Body of pancreas (tissue), 4 donors: ENCODE measurements at regions not wholly inside any gene's neighbourhood (a gene's known extent, or its start where the extent isn't known, plus 50 kb on each side); places are given as distances from the start of the nearest gene placed in this dataset.

Experiments
- ATAC-seq: fragments of 150-250 bp; one replicate; pipeline ENCODE4 v1.9.1; 2016
- DNase-seq, 4 donors: peaks; one replicate each; pipeline ENCODE4 v3.0.0-alpha.2; 2019
- H3K27ac ChIP-seq, 4 donors: fragments of 200-600 bp; sonication (generic); 1 replicate in 3 of 4; 2 replicates in 1 of 4; pipeline versions ENCODE4 v1.5.1 to v1.6.1; 2016 to 2019; ENCODE audit warnings: mild to moderate bottlenecking in 1 of 4, mixed read lengths in 1 of 4, moderate library complexity in 1 of 4
- H3K27me3 ChIP-seq, 2 donors: fragments of 200-600 bp; sonication (generic); one replicate each; pipeline ENCODE4 v1.6.0; 2016; ENCODE audit warnings: mild to moderate bottlenecking in 1 of 2
- H3K36me3 ChIP-seq, 2 donors: fragments of 200-600 bp; sonication (generic); replicated peaks in 1 of 2; 2 replicates each; pipeline ENCODE4 v1.5.1; 2016; ENCODE audit warnings: low read depth in 2 of 2; ENCODE audit not compliant: insufficient read depth in 1 of 2
- H3K4me1 ChIP-seq: fragments of 200-600 bp; sonication (generic); one replicate; pipeline ENCODE4 v1.6.0; 2016
- H3K4me3 ChIP-seq, 2 donors: fragments of 200-600 bp; sonication (generic); 1 replicate in 1 of 2; 2 replicates in 1 of 2; pipeline ENCODE4 v1.5.1; 2016 to 2019
- H3K9me3 ChIP-seq, 3 donors: fragments of 200-600 bp; sonication (generic); 1 replicate in 2 of 3; 2 replicates in 1 of 3; pipeline ENCODE4 v1.5.1; 2016
- POLR2A ChIP-seq, 3 donors: fragments of 450-650 bp; IDR thresholded peaks; one replicate each; pipeline ENCODE4 v1.6.1; 2016; ENCODE audit warnings: antibody characterized with exemption in 3 of 3, mild to moderate bottlenecking in 2 of 3
- WGBS, 2 donors: methylation state at CpG; one replicate each; pipeline ENCODE4 v1.1.5; 2017; 5-methylcytosine and 5-hydroxymethylcytosine counted together
- intact Hi-C: fragments of 100-400 bp; cut with DNase I; formaldehyde crosslinking; loops from one replicate; pipeline ENCODE4 v1.15.1; 2023
- TF ChIP-seq, protein P1 (sequence below), 7 experiments: fragments of 450-650 bp in 4 of 7; fragments of 200-600 bp in 3 of 7; sonication (generic) in 3 of 7; IDR thresholded peaks; one replicate each; pipeline ENCODE4 v1.5.1; 2016 to 2019; ENCODE audit warnings: antibody characterized with exemption in 7 of 7

DNA sequence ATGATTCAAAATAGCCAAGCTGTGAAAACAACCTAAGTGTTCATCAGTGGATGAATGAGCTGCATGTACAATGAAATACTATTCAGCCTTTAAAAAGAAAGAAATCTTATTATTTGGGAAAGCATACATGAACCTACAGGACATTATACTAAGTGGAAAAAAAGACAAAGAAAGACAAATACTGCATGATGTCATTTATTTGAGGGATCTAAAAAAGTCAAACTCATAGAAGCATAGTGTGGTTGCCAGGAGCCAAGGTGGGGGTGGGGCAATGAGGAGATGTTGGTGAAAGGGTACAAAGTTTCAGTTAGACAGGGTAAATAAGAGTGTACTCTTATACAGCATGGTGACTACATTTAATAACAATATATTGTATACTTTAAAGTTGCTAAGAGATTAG, 261.5 kb downstream of the PARP8 start:
- Histone ChIP-seq H3K4me3 (no peak overlapping the region), H3K27ac (no peak overlapping the region), H3K4me1 (no peaks in the 10 kb centered on the region), H3K9me3 (no peaks in the 10 kb centered on the region), H3K27me3 (no peaks in the 10 kb centered on the region), H3K36me3 (no peaks in the 10 kb centered on the region)
- intact Hi-C loops = no loop called here
- DNase-seq (no peak), ATAC-seq (no peak)
- no peak for TF ChIP-seq POLR2A (IDR thresholded peaks at IDR 0.05)
- TF ChIP-seq, protein P1, sequence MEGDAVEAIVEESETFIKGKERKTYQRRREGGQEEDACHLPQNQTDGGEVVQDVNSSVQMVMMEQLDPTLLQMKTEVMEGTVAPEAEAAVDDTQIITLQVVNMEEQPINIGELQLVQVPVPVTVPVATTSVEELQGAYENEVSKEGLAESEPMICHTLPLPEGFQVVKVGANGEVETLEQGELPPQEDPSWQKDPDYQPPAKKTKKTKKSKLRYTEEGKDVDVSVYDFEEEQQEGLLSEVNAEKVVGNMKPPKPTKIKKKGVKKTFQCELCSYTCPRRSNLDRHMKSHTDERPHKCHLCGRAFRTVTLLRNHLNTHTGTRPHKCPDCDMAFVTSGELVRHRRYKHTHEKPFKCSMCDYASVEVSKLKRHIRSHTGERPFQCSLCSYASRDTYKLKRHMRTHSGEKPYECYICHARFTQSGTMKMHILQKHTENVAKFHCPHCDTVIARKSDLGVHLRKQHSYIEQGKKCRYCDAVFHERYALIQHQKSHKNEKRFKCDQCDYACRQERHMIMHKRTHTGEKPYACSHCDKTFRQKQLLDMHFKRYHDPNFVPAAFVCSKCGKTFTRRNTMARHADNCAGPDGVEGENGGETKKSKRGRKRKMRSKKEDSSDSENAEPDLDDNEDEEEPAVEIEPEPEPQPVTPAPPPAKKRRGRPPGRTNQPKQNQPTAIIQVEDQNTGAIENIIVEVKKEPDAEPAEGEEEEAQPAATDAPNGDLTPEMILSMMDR (IDR thresholded peaks at IDR 0.05) = no peak

DNA sequence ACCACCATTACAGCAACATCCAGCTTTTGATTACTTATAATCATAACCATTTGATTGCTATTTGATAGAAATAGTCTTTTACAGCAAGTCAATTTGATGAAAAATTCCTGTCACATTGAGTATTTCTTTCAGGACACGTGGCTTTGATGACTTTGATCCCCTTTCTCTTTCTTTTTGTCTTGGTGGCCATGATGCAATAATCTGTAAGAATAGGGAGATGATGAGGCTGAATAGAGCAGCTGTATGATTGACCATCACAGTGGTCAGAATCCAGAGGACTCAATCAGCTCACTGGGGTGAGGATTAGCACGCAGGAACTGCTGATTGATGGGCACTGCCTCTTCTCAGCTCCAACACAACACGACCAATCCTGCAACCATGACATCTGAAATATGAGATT, 262.7 kb downstream of the PARP8 start:
- TF ChIP-seq, protein P1 (IDR thresholded peaks at IDR 0.05) = no peak
- no peak for TF ChIP-seq POLR2A (IDR thresholded peaks at IDR 0.05)
- H3K4me3 ChIP-seq = no peak overlapping the region
- intact Hi-C loops = no loop called here
- no peak overlapping the region for H3K27ac ChIP-seq
- no peaks in the 10 kb centered on the region for H3K9me3 ChIP-seq
- ATAC-seq (no peak), DNase-seq (no peak)
- 46 to 47% methylated on average over 3 of the region's 3 CpGs for WGBS, 2 donors
- H3K36me3 ChIP-seq = no peaks in the 10 kb centered on the region
- no peaks in the 10 kb centered on the region for H3K27me3 ChIP-seq
- no peaks in the 10 kb centered on the region for H3K4me1 ChIP-seq

DNA sequence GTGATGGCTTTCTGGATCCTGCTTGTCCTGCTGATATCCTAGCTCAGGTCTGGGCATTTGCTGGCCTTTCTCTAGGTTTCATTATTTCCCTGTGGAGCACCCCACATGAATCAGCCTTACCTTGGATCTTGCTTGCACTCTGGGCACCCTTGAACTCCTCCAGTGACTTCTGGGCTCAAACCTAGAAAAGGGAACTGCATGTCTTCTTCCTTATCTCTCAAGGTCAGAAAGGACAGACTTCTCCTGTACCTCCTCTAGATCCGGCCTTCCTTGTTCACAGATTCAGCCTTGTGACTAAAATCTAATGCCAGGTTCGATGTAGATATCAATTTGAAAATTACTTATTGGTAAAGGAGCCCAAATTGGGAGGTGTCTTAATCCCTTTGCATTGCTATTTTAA, 267.9 kb downstream of the PARP8 start:
- no peak for ATAC-seq
- 30 to 57% methylated on average over 2 of the region's 2 CpGs for WGBS, 2 donors
- Histone ChIP-seq H3K4me1 (no peaks in the 10 kb centered on the region), H3K27me3 (no peaks in the 10 kb centered on the region), H3K9me3 (no peaks in the 10 kb centered on the region), H3K36me3 (no peaks in the 10 kb centered on the region), H3K27ac (no peak overlapping the region), H3K4me3 (no peak overlapping the region)
- DNase-seq = no peak
- TF ChIP-seq, protein P1 (IDR thresholded peaks at IDR 0.05) = no peak
- TF ChIP-seq POLR2A (IDR thresholded peaks at IDR 0.05) = no peak
- intact Hi-C loops = no loop called here

DNA sequence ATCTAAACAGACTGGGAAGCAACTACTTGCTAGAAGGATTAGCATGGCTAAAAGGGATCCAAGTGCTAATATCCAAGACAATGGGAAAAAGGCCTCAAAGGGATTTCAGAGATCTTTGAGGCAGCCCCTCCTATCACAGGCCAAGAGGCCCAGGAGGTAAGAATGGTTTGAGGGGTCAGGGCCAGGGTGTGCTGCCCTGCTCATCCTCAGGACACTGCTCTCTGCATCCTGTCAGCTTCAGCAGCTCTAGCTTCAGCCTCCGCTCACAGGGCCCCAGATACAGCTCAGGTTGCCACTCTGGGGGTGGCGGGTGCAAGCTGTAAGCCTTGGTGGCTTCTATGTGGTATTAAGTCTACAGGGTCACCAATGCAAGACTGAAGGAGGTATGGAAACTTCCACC, 278.7 kb downstream of the PARP8 start:
- WGBS, 2 donors = 77 to 84% methylated on average over 2 of the region's 2 CpGs
- Histone ChIP-seq H3K27me3 (no peaks in the 10 kb centered on the region), H3K27ac (no peak overlapping the region), H3K4me3 (no peak overlapping the region), H3K4me1 (no peaks in the 10 kb centered on the region), H3K36me3 (no peaks in the 10 kb centered on the region), H3K9me3 (no peaks in the 10 kb centered on the region)
- TF ChIP-seq, protein P1 (IDR thresholded peaks at IDR 0.05) = no peak
- no peak for TF ChIP-seq POLR2A (IDR thresholded peaks at IDR 0.05)
- ATAC-seq (no peak), DNase-seq (no peak)
- intact Hi-C loops = no loop called here

DNA sequence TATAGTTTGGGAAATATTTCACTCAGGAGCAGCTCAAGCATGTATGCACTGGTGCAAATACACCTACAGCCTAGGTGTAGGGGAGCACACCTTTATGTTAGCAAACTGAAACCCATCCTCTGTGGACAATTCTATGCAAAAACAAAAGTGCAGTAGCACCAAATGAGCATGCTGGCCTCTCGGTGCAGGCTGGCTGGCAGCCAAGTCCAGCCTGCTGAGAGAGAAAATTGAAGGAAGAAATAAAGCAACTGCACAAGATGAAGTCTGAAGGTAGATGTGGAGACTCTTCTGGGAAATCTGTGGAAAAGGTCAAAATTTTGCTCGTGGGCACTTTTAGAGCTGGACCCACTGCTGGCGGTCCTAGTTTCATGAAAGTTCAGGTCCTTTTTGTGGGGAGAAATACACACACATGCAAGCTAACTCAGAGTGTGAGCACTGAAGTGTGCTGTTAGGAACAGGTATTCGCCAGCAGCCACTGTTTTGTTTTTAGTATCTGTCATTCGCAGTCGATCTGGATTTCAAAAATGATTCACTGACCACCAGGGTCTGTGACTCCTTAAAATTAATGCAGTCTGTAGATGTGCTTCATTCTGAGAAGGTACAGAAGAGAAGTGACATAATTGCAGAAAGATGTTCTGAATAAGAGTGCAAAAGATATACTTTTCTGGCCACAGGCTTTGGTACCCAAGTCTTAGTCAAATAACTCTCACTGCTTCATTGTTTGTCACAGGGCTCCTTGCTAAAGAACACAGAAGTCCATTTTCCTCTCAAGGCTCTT, 281.7 kb downstream of the PARP8 start:
- no peak overlapping the region for H3K4me3 ChIP-seq
- H3K27me3 ChIP-seq = no peaks in the 10 kb centered on the region
- no peaks in the 10 kb centered on the region for H3K36me3 ChIP-seq
- TF ChIP-seq, protein P1 (IDR thresholded peaks at IDR 0.05) = no peak
- no peak for TF ChIP-seq POLR2A (IDR thresholded peaks at IDR 0.05)
- intact Hi-C loops = no loop called here
- no peak for DNase-seq
- no peak overlapping the region for H3K27ac ChIP-seq
- no peaks in the 10 kb centered on the region for H3K9me3 ChIP-seq
- H3K4me1 ChIP-seq = no peaks in the 10 kb centered on the region
- no peak for ATAC-seq
- 50 to 55% methylated on average over 6 of the region's 6 CpGs for WGBS, 2 donors
